GM18868 (cell line): ENCODE measurements at regions not wholly inside any gene's neighbourhood (a gene's known extent, or its start where the extent isn't known, plus 50 kb on each side); places are given as distances from the start of the nearest gene placed in this dataset.

Source experiments
- ATAC-seq: cut with Tn5 transposase; IDR thresholded peaks from one replicate; pipeline ENCODE4 v1.9.1; 2021; ENCODE audit warnings: mild to moderate bottlenecking, moderate library complexity; ENCODE audit not compliant: unreplicated experiment

- ATAC-seq, result no peak
Measured at GRCh38 chr4:14582677-14583076, 419.6 kb upstream of the CPEB2 start.

- no peak for ATAC-seq
Measured at GRCh38 chr4:14583331-14583730, 418.9 kb upstream of the CPEB2 start.

- no peak for ATAC-seq
Measured at GRCh38 chr4:14583752-14584151, 418.5 kb upstream of the CPEB2 start.

GRCh38 chr4:14592950-14593349 lies 409.3 kb upstream of the CPEB2 start:
- ATAC-seq, result no peak

GRCh38 chr4:14596028-14596427 lies 406.3 kb upstream of the CPEB2 start:
- no peak for ATAC-seq

- ATAC-seq, result no peak
Measured at GRCh38 chr4:14596437-14596836, 405.8 kb upstream of the CPEB2 start.

GRCh38 chr4:14596904-14597303 lies 405.4 kb upstream of the CPEB2 start:
- no peak for ATAC-seq

- no peak for ATAC-seq
Measured at GRCh38 chr4:14602206-14602605, 400.1 kb upstream of the CPEB2 start.

- no peak for ATAC-seq
Measured at GRCh38 chr4:14607001-14607400, 395.3 kb upstream of the CPEB2 start.

GRCh38 chr4:14607578-14607977 lies 394.7 kb upstream of the CPEB2 start:
- no peak for ATAC-seq

- no peak for ATAC-seq
Measured at GRCh38 chr4:14608630-14609029, 393.7 kb upstream of the CPEB2 start.

GRCh38 chr4:14614840-14615239 lies 387.4 kb upstream of the CPEB2 start:
- no peak for ATAC-seq

GRCh38 chr4:14615671-14616070 lies 386.6 kb upstream of the CPEB2 start:
- ATAC-seq, result no peak

- ATAC-seq, result no peak
Measured at GRCh38 chr4:14620567-14621141, 381.6 kb upstream of the CPEB2 start.

GRCh38 chr4:14621731-14622463 lies 380.4 kb upstream of the CPEB2 start:
- ATAC-seq, result no peak

GRCh38 chr4:14627038-14627437 lies 375.2 kb upstream of the CPEB2 start:
- no peak for ATAC-seq

- ATAC-seq, result no peak
Measured at GRCh38 chr4:14631806-14632440, 370.4 kb upstream of the CPEB2 start.

GRCh38 chr4:14636563-14636962 lies 365.7 kb upstream of the CPEB2 start:
- no peak for ATAC-seq

- ATAC-seq, result no peak
Measured at GRCh38 chr4:14640476-14640875, 361.8 kb upstream of the CPEB2 start.

GRCh38 chr4:14641871-14642270 lies 360.4 kb upstream of the CPEB2 start:
- no peak for ATAC-seq

GRCh38 chr4:14644580-14645282 lies 357.6 kb upstream of the CPEB2 start:
- no peak for ATAC-seq

GRCh38 chr4:14646831-14647230 lies 355.4 kb upstream of the CPEB2 start:
- ATAC-seq, result no peak
